GM21576 (cell line): ENCODE measurements at regions not wholly inside any gene's neighbourhood (a gene's known extent, or its start where the extent isn't known, plus 50 kb on each side); places are given as distances from the start of the nearest gene placed in this dataset.
A peak's percentile ranks its signal among the peaks of the same experiment; 100 is the strongest.

Experiments used
- ATAC-seq: cut with Tn5 transposase; IDR thresholded peaks from one replicate; pipeline ENCODE4 v1.9.1; 2021; ENCODE audit warnings: mild to moderate bottlenecking, moderate library complexity; ENCODE audit not compliant: unreplicated experiment

- ATAC-seq = no peak
Observed at GRCh38 chr2:164044622-164045021, 308.8 kb upstream of the FIGN start.

GRCh38 chr2:164039270-164039669 lies 303.5 kb upstream of the FIGN start:
- ATAC-seq = no peak

GRCh38 chr2:164032995-164033394 lies 297.2 kb upstream of the FIGN start:
- ATAC-seq = no peak

- no peak for ATAC-seq
Observed at GRCh38 chr2:164030623-164031022, 294.8 kb upstream of the FIGN start.

GRCh38 chr2:164028814-164029534 lies 293.2 kb upstream of the FIGN start:
- no peak for ATAC-seq

- ATAC-seq = no peak
Observed at GRCh38 chr2:164024396-164024795, 288.6 kb upstream of the FIGN start.

GRCh38 chr2:164023896-164024295 lies 288.1 kb upstream of the FIGN start:
- ATAC-seq = no peak

- ATAC-seq = peak; percentile 96
Observed at GRCh38 chr2:164015328-164016123, 279.7 kb upstream of the FIGN start.

- ATAC-seq = no peak
Observed at GRCh38 chr2:164014791-164015190, 279.0 kb upstream of the FIGN start.

GRCh38 chr2:164014068-164014731 lies 278.4 kb upstream of the FIGN start:
- ATAC-seq = no peak

GRCh38 chr2:164012581-164012980 lies 276.8 kb upstream of the FIGN start:
- no peak for ATAC-seq

- no peak for ATAC-seq
Observed at GRCh38 chr2:164009756-164010337, 274.0 kb upstream of the FIGN start.

- ATAC-seq = no peak
Observed at GRCh38 chr2:164008752-164009151, 272.9 kb upstream of the FIGN start.

GRCh38 chr2:164006704-164007103 lies 270.9 kb upstream of the FIGN start:
- no peak for ATAC-seq

GRCh38 chr2:164000176-164000575 lies 264.4 kb upstream of the FIGN start:
- no peak for ATAC-seq

GRCh38 chr2:163997466-163997865 lies 261.7 kb upstream of the FIGN start:
- ATAC-seq = no peak

GRCh38 chr2:163990541-163990940 lies 254.7 kb upstream of the FIGN start:
- no peak for ATAC-seq

- ATAC-seq = no peak
Observed at GRCh38 chr2:163990101-163990500, 254.3 kb upstream of the FIGN start.

- no peak for ATAC-seq
Observed at GRCh38 chr2:163987175-163987940, 251.6 kb upstream of the FIGN start.

GRCh38 chr2:163984986-163985385 lies 249.2 kb upstream of the FIGN start:
- ATAC-seq = no peak

- ATAC-seq = no peak
Observed at GRCh38 chr2:163983911-163984310, 248.1 kb upstream of the FIGN start.
